Gastrocnemius medialis (tissue), 4 donors: ENCODE measurements at regions not wholly inside any gene's neighbourhood (a gene's known extent, or its start where the extent isn't known, plus 50 kb on each side); places are given as distances from the start of the nearest gene placed in this dataset.

Source experiments
- POLR2A ChIP-seq, 2 donors: fragments of 450-650 bp; IDR thresholded peaks; one replicate each; pipeline ENCODE4 v1.6.1; 2017; ENCODE audit warnings: antibody characterized with exemption in 2 of 2, mild to moderate bottlenecking in 2 of 2, moderate library complexity in 2 of 2
- TF ChIP-seq, protein P1 (sequence below), 5 experiments: fragments of 450-650 bp in 3 of 5; fragments of 200-600 bp in 2 of 5; sonication (generic) in 2 of 5; IDR thresholded peaks in 4 of 5; conservative IDR thresholded peaks in 1 of 5; 1 replicate in 4 of 5; 2 replicates in 1 of 5; pipeline ENCODE4 v1.5.1; 2016 to 2019; ENCODE audit warnings: antibody characterized with exemption in 5 of 5, mild to moderate bottlenecking in 3 of 5, moderate library complexity in 3 of 5

DNA sequence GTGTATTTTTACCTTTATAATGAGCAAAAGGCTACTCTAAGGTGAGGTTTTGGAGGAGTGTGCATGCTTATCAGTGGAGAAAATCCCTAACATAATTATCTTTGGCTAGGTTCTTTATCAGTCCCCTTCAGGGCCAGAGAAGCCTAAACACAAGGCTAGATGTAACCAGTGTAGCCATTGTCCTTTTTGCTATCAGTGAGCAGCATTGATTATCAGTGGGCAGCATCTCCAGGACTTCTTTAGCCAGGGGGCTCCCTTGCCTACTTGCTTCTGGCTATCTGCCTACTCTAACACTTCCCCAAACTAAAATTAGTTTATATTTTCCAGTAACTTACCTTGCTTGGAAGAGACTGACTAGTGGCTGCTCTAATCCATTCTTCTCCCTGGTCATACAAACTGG is 595.6 kb downstream of the TRAM1L1 start:
- TF ChIP-seq, protein P1, sequence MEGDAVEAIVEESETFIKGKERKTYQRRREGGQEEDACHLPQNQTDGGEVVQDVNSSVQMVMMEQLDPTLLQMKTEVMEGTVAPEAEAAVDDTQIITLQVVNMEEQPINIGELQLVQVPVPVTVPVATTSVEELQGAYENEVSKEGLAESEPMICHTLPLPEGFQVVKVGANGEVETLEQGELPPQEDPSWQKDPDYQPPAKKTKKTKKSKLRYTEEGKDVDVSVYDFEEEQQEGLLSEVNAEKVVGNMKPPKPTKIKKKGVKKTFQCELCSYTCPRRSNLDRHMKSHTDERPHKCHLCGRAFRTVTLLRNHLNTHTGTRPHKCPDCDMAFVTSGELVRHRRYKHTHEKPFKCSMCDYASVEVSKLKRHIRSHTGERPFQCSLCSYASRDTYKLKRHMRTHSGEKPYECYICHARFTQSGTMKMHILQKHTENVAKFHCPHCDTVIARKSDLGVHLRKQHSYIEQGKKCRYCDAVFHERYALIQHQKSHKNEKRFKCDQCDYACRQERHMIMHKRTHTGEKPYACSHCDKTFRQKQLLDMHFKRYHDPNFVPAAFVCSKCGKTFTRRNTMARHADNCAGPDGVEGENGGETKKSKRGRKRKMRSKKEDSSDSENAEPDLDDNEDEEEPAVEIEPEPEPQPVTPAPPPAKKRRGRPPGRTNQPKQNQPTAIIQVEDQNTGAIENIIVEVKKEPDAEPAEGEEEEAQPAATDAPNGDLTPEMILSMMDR (IDR thresholded peaks at IDR 0.05 in 4 of 5, conservative IDR thresholded peaks at IDR 0.05 in 1 of 5): no peak
- TF ChIP-seq POLR2A (IDR thresholded peaks at IDR 0.05): no peak
